ENCODE measurements at regions not wholly inside any gene's neighbourhood (a gene's known extent, or its start where the extent isn't known, plus 50 kb on each side); places are given as distances from the start of the nearest gene placed in this dataset.

GRCh38 chr3:43171748-43172147 is 65.9 kb upstream of the POMGNT2 start:
- TF ChIP-seq CTCF (IDR thresholded peaks at IDR 0.05) (no peak), POLR2AphosphoS5 (IDR thresholded peaks at IDR 0.05; ENCODE audit: low read depth, low read length) (no peak), GATA2 (CRISPR knock-in tag; IDR thresholded peaks at IDR 0.05) (no peak), MXI1 (IDR thresholded peaks at IDR 0.05; ENCODE audit: low read depth, low read length) (no peak), TEAD4 (IDR thresholded peaks at IDR 0.05; ENCODE audit: borderline replicate concordance, insufficient read depth) (no peak), USF1 (IDR thresholded peaks at IDR 0.05; ENCODE audit: borderline replicate concordance, low read depth) (no peak), IRF3 (IDR thresholded peaks at IDR 0.05; ENCODE audit: low read depth, low read length) (no peak)
